Stomach (tissue), 8 donors: ENCODE measurements at regions not wholly inside any gene's neighbourhood (a gene's known extent, or its start where the extent isn't known, plus 50 kb on each side); places are given as distances from the start of the nearest gene placed in this dataset.

Experiments
- DNase-seq, 2 donors: peaks; one replicate each; pipeline versions ENCODE4 v3.0.0 to v3.0.0-alpha.2; 2013 to 2019
- H3K27ac ChIP-seq, 5 donors: fragments of 200-600 bp in 4 of 5; sonication (generic) in 4 of 5; one replicate each; pipeline ENCODE4 v1.5.1; 2013 to 2019; ENCODE audit warnings: mild to moderate bottlenecking in 1 of 5, moderate library complexity in 1 of 5
- H3K27me3 ChIP-seq, 3 donors: fragments of 200-600 bp; sonication (generic); one replicate each; pipeline ENCODE4 v1.5.1; 2017 to 2019; ENCODE audit warnings: mixed run types in 1 of 3
- H3K36me3 ChIP-seq, 4 donors: fragments of 200-600 bp; sonication (generic); 1 replicate in 3 of 4; 2 replicates in 1 of 4; pipeline ENCODE4 v1.5.1; 2016 to 2019
- H3K4me1 ChIP-seq, 4 donors: fragments of 200-600 bp; sonication (generic); one replicate each; pipeline ENCODE4 v1.5.1; 2016 to 2019
- H3K4me3 ChIP-seq, 4 donors: fragments of 200-600 bp; sonication (generic) in 3 of 4; one replicate each; pipeline ENCODE4 v1.5.1; 2016 to 2019; ENCODE audit warnings: mild to moderate bottlenecking in 1 of 4
- H3K9me3 ChIP-seq, 4 donors: fragments of 200-600 bp; sonication (generic); one replicate each; pipeline ENCODE4 v1.5.1; 2016 to 2019
- CTCF ChIP-seq, 7 experiments: fragments of 450-650 bp in 4 of 7; fragments of 200-600 bp in 3 of 7; sonication (generic) in 3 of 7; IDR thresholded peaks; one replicate each; pipeline ENCODE4 v1.5.1; 2016 to 2019; ENCODE audit warnings: antibody characterized with exemption in 7 of 7, control low read depth in 2 of 7, mild to moderate bottlenecking in 1 of 7
- EP300 ChIP-seq: sonication (generic); formaldehyde crosslinking; IDR thresholded peaks from one replicate; pipeline ENCODE4 v1.6.1; 2017; ENCODE audit warnings: antibody characterized with exemption
- POLR2A ChIP-seq, 4 donors: fragments of 450-650 bp; IDR thresholded peaks; one replicate each; pipeline ENCODE4 v1.6.1; 2016; ENCODE audit warnings: antibody characterized with exemption in 4 of 4, control low read depth in 2 of 4, mild to moderate bottlenecking in 1 of 4, moderate library complexity in 1 of 4
- POLR2AphosphoS5 ChIP-seq, 3 donors: sonication (generic); formaldehyde crosslinking; IDR thresholded peaks; one replicate each; pipeline ENCODE4 v1.6.1; 2016; ENCODE audit warnings: antibody characterized with exemption in 3 of 3
- WGBS, 5 donors: extraction: QIAGEN DNeasy Blood & Tissue Kit in 3 of 5; methylation state at CpG; one replicate each; pipeline versions ENCODE4 v1.1.5 to v1.1.7; 2013 to 2018; 5-methylcytosine and 5-hydroxymethylcytosine counted together
- intact Hi-C: fragments of 100-400 bp; cut with DNase I; formaldehyde crosslinking; loops from one replicate; pipeline ENCODE4 v1.15.1; 2023; ENCODE audit warnings: low total_unique reads
- donor health status: healthy with polysubstance abuse.
- donor health status: Bipolar disorder and iron deficiency.
- donor health status: healthy.

GRCh38 chr1:199082778-199083389 lies 444.0 kb downstream of the PTPRC start:
- H3K4me1 ChIP-seq, result no peaks in the 10 kb centered on the region
- H3K27me3 ChIP-seq, result no peaks in the 10 kb centered on the region
- no peak overlapping the region for H3K4me3 ChIP-seq
- no peak overlapping the region for H3K27ac ChIP-seq
- DNase-seq, result no peak
- 84 to 90% (median 88%) methylated on average over 5 of the region's 5 CpGs for WGBS, 5 donors
- intact Hi-C loops, result no loop called here
- TF ChIP-seq POLR2A (IDR thresholded peaks at IDR 0.05) (no peak), EP300 (no peak), POLR2AphosphoS5 (IDR thresholded peaks at IDR 0.05) (no peak), CTCF (IDR thresholded peaks at IDR 0.05) (no peak)
- no peaks in the 10 kb centered on the region for H3K36me3 ChIP-seq
- no peaks in the 10 kb centered on the region for H3K9me3 ChIP-seq

DNA sequence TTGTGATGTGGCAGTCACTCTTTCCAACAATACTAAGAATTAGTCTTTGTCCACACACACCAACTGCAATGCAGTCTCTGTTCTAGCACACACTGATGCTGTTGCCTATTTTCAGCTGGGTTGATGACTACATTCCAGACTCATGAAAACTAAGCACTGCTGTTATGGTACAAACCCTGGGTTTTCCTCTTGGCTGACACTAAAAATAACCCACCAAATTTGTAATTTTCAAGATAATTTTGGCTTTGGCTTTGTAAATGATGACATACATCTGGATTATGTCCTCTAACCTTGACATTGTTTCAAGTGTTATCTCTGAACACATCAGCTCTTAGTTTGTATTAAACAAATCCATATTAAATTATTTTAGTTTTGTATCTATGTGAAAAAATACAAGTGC lies 444.8 kb downstream of the PTPRC start:
- Histone ChIP-seq H3K36me3 (no peaks in the 10 kb centered on the region), H3K4me3 (no peak overlapping the region), H3K27ac (no peak overlapping the region), H3K4me1 (no peaks in the 10 kb centered on the region), H3K27me3 (no peaks in the 10 kb centered on the region), H3K9me3 (no peaks in the 10 kb centered on the region)
- no peak for TF ChIP-seq EP300
- TF ChIP-seq POLR2AphosphoS5 (IDR thresholded peaks at IDR 0.05), result no peak
- no peak for TF ChIP-seq POLR2A (IDR thresholded peaks at IDR 0.05)
- no peak for TF ChIP-seq CTCF (IDR thresholded peaks at IDR 0.05)
- intact Hi-C loops, result no loop called here
- no peak for DNase-seq

DNA sequence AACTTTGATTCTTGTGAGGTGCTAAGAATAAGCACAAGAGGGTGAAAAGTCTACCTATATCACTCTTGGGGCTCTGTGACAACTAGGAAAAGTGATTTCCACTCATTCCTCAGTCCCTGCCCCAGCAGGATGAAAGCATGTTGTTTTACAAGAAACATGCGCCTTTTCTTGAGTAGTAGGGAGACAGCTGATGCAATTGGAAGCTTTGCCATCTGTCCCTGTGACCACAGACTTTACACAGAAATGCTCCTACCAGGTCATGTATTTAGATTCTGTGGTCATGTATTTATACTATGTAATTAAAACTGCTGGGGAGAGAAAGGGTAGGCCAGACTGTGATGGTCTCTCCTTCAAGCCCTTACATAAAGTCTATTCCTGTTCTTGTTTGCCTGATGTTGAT lies 445.5 kb downstream of the PTPRC start:
- no peak overlapping the region for H3K27ac ChIP-seq
- DNase-seq, result peak in 1 of 2 donors; percentile 14
- no peaks in the 10 kb centered on the region for H3K27me3 ChIP-seq
- H3K4me1 ChIP-seq, result no peaks in the 10 kb centered on the region
- 63 to 83% (median 79%) methylated on average over 1 of the region's 1 CpG for whole genome bisulfite sequencing, 5 donors
- no peak overlapping the region for H3K4me3 ChIP-seq
- TF ChIP-seq EP300 (no peak), POLR2A (IDR thresholded peaks at IDR 0.05) (no peak), CTCF (IDR thresholded peaks at IDR 0.05) (no peak), POLR2AphosphoS5 (IDR thresholded peaks at IDR 0.05) (no peak)
- H3K9me3 ChIP-seq, result no peaks in the 10 kb centered on the region
- intact Hi-C loops, result no loop called here
- no peaks in the 10 kb centered on the region for H3K36me3 ChIP-seq

DNA sequence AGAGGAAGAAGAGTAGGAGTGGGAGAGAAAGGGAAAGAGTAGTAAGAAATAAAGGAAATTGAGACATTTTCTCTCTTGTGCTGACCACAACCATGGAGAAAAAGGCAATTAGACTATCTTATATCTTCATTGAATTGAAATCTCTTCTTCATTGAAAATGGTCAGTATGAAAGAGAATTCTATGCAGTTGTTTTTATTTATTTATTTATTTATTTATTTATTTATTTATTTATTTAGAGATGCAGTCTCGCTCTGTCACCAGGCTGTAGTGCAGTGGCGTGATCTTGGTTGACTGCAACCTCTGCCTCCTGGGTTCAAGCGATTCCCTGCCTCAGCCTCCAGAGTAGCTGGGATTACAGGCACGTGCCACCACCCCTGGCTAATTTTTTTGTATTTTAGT lies 447.1 kb downstream of the PTPRC start:
- Histone ChIP-seq H3K4me1 (no peaks in the 10 kb centered on the region), H3K27me3 (no peaks in the 10 kb centered on the region), H3K36me3 (no peaks in the 10 kb centered on the region), H3K4me3 (no peak overlapping the region), H3K9me3 (no peaks in the 10 kb centered on the region), H3K27ac (no peak overlapping the region)
- TF ChIP-seq CTCF (IDR thresholded peaks at IDR 0.05) (no peak), POLR2A (IDR thresholded peaks at IDR 0.05) (no peak), POLR2AphosphoS5 (IDR thresholded peaks at IDR 0.05) (no peak), EP300 (no peak)
- DNase-seq, result no peak
- 94 to 99% (median 96%) methylated on average over 4 of the region's 4 CpGs for WGBS, 5 donors
- intact Hi-C loops, result no loop called here
